ENCODE measurements at regions not wholly inside any gene's neighbourhood (a gene's known extent, or its start where the extent isn't known, plus 50 kb on each side); places are given as distances from the start of the nearest gene placed in this dataset.

- no peak overlapping the region for H3K9ac ChIP-seq (ENCODE audit: extremely low read depth, insufficient read length, low read length)
- H3K79me1 ChIP-seq (ENCODE audit: insufficient read depth, low read depth, low read length, poor library complexity, severe bottlenecking), result no peaks in the 10 kb centered on the region
- no peak overlapping the region for H3K18ac ChIP-seq (ENCODE audit: insufficient read length, low read depth, low read length)
- no peak overlapping the region for H3K27ac ChIP-seq (ENCODE audit: insufficient read length, low read depth, low read length)
- H3K27me3 Mint-ChIP-seq (ENCODE audit: low read depth), result no peaks in the 10 kb centered on the region
- H3K27ac Mint-ChIP-seq, result no peak overlapping the region
- no peak overlapping the region for H4K8ac ChIP-seq (replicated peaks; ENCODE audit: insufficient read length, low read depth, low read length)
- no peak overlapping the region for H2BK5ac ChIP-seq (ENCODE audit: insufficient read length, low read length)
- DNase-seq, result no peak
- no peak overlapping the region for H4K5ac ChIP-seq (ENCODE audit: insufficient read length, low read depth, low read length)
- H3K4me2 ChIP-seq (ENCODE audit: insufficient read depth, insufficient read length, low read length), result no peak overlapping the region
- no CpG with 5 or more reads among the region's 3 CpGs for WGBS (ENCODE audit: extremely low coverage, insufficient read length, low lambda C conversion rate)
- no peak overlapping the region for H2AK5ac ChIP-seq (ENCODE audit: insufficient read length, low read length)
- H3K4me1 ChIP-seq (ENCODE audit: insufficient read depth, low read length), result no peaks in the 10 kb centered on the region
- no peak overlapping the region for H3T11ph ChIP-seq (ENCODE audit: low read length)
- no peak overlapping the region for H2BK15ac ChIP-seq (ENCODE audit: low read depth, low read length)
- no peak for TF ChIP-seq CTCF (conservative IDR thresholded peaks at IDR 0.05)
- no peaks in the 10 kb centered on the region; a peak in 1 of 5 replicates for H3K9me3 Mint-ChIP-seq
- H3K23me2 ChIP-seq (ENCODE audit: insufficient read length, low read depth, low read length, poor library complexity, severe bottlenecking), result no peaks in the 10 kb centered on the region
- no peaks in the 10 kb centered on the region for H3K79me2 ChIP-seq (ENCODE audit: insufficient read depth, low read length)
- H4K20me1 ChIP-seq (ENCODE audit: control insufficient read depth, insufficient read depth, insufficient read length), result no peaks in the 10 kb centered on the region
- no peaks in the 10 kb centered on the region for H3K27me3 ChIP-seq (ENCODE audit: insufficient read depth, low read length)
- H2BK12ac ChIP-seq (ENCODE audit: insufficient read length, low read depth, low read length), result no peak overlapping the region
- no peak overlapping the region for H2BK20ac ChIP-seq (ENCODE audit: low read depth, low read length, poor library complexity, severe bottlenecking)
- no peak overlapping the region for H2BK120ac ChIP-seq (ENCODE audit: low read depth, low read length, poor library complexity, severe bottlenecking)
- no peaks in the 10 kb centered on the region; a peak in 1 of 7 replicates for H3K36me3 Mint-ChIP-seq (ENCODE audit: insufficient read depth in 1 of 3, low read depth in 3 of 3)
- H3K4ac ChIP-seq (ENCODE audit: low read depth, low read length), result no peak overlapping the region
- H3K56ac ChIP-seq (ENCODE audit: insufficient read length, low read depth, low read length), result no peak overlapping the region
- peaks cover 0 to 5% of the 10 kb centered on the region in 2 experiments; a peak in 2 of 4 replicates for H3K4me1 Mint-ChIP-seq
- no peak overlapping the region for H3K4me3 Mint-ChIP-seq
- no peak overlapping the region for H2AFZ ChIP-seq (ENCODE audit: low read length)
- no peak overlapping the region for H4K91ac ChIP-seq (ENCODE audit: insufficient read length, low read depth, low read length)
- no peak overlapping the region for H3K14ac ChIP-seq (ENCODE audit: insufficient read depth, low read length)
- H3K9me3 ChIP-seq (ENCODE audit: control insufficient read depth, low read depth, low read length), result no peaks in the 10 kb centered on the region
- H3K23ac ChIP-seq (ENCODE audit: insufficient read length, low read depth, low read length), result no peak overlapping the region
Measured at GRCh38 chr9:106775960-106776359, 87.0 kb upstream of the ZNF462 start.

All from H9 (cell line).